Neutrophil (primary cell): ENCODE measurements at regions not wholly inside any gene's neighbourhood (a gene's known extent, or its start where the extent isn't known, plus 50 kb on each side); places are given as distances from the start of the nearest gene placed in this dataset.

Experiments
- H3K27ac ChIP-seq: fragments of 200-600 bp; sonication (generic); 2 replicates; pipeline ENCODE4 v1.5.1; 2016; ENCODE audit warnings: mild to moderate bottlenecking, moderate library complexity
- H3K27me3 ChIP-seq: fragments of 200-600 bp; sonication (generic); 2 replicates; pipeline ENCODE4 v1.6.0; 2016; ENCODE audit warnings: mild to moderate bottlenecking
- H3K36me3 ChIP-seq: fragments of 200-600 bp; sonication (generic); 2 replicates; pipeline ENCODE4 v1.5.1; 2017
- H3K4me1 ChIP-seq, 2 experiments: fragments of 200-600 bp in 1 of 2; sonication (generic) in 1 of 2; 1 replicate in 1 of 2; 2 replicates in 1 of 2; pipeline versions ENCODE4 v1.5.1 to v1.6.1; 2013 to 2016; ENCODE audit warnings: low read depth in 1 of 2, low read length in 1 of 2, mild to moderate bottlenecking in 1 of 2, moderate library complexity in 1 of 2; ENCODE audit not compliant: control insufficient read depth in 1 of 2, insufficient read depth in 1 of 2
- H3K4me3 ChIP-seq, 2 experiments: fragments of 200-600 bp in 1 of 2; sonication (generic) in 1 of 2; 1 replicate in 1 of 2; 2 replicates in 1 of 2; pipeline ENCODE4 v1.5.1; 2013 to 2016; ENCODE audit warnings: low read depth in 1 of 2, low read length in 1 of 2, mild to moderate bottlenecking in 1 of 2, moderate library complexity in 1 of 2
- H3K9me3 ChIP-seq: fragments of 200-600 bp; sonication (generic); 2 replicates; pipeline ENCODE4 v1.5.1; 2016
- CTCF ChIP-seq: fragments of 200-600 bp; sonication (generic); IDR thresholded peaks from 2 replicates; pipeline ENCODE4 v1.5.1; 2016; ENCODE audit warnings: antibody characterized with exemption

GRCh38 chr2:221145396-221145795 lies 426.7 kb downstream of the EPHA4 start:
- Histone ChIP-seq H3K27ac (no peak overlapping the region), H3K4me1 (no peaks in the 10 kb centered on the region), H3K27me3 (no peaks in the 10 kb centered on the region), H3K9me3 (no peaks in the 10 kb centered on the region), H3K4me3 (no peak overlapping the region), H3K36me3 (no peaks in the 10 kb centered on the region)
- no peak for TF ChIP-seq CTCF

GRCh38 chr2:221153226-221153625 lies 418.9 kb downstream of the EPHA4 start:
- H3K4me1 ChIP-seq, result no peaks in the 10 kb centered on the region
- H3K27ac ChIP-seq, result no peak overlapping the region
- no peaks in the 10 kb centered on the region for H3K36me3 ChIP-seq
- no peaks in the 10 kb centered on the region for H3K27me3 ChIP-seq
- TF ChIP-seq CTCF, result no peak
- no peaks in the 10 kb centered on the region for H3K9me3 ChIP-seq
- H3K4me3 ChIP-seq, result no peak overlapping the region

GRCh38 chr2:221154176-221154575 lies 417.9 kb downstream of the EPHA4 start:
- Histone ChIP-seq H3K4me3 (no peak overlapping the region), H3K27ac (no peak overlapping the region), H3K27me3 (no peaks in the 10 kb centered on the region), H3K4me1 (no peaks in the 10 kb centered on the region), H3K36me3 (no peaks in the 10 kb centered on the region), H3K9me3 (no peaks in the 10 kb centered on the region)
- no peak for TF ChIP-seq CTCF

- no peak overlapping the region for H3K4me3 ChIP-seq
- no peak overlapping the region for H3K27ac ChIP-seq
- TF ChIP-seq CTCF, result no peak
- H3K4me1 ChIP-seq, result no peaks in the 10 kb centered on the region
- no peaks in the 10 kb centered on the region for H3K9me3 ChIP-seq
- H3K36me3 ChIP-seq, result no peaks in the 10 kb centered on the region
- H3K27me3 ChIP-seq, result no peaks in the 10 kb centered on the region
Measured at GRCh38 chr2:221156062-221156734, 415.9 kb downstream of the EPHA4 start.

- H3K27ac ChIP-seq, result no peak overlapping the region
- H3K36me3 ChIP-seq, result no peaks in the 10 kb centered on the region
- H3K27me3 ChIP-seq, result no peaks in the 10 kb centered on the region
- H3K4me1 ChIP-seq, result no peaks in the 10 kb centered on the region
- no peak overlapping the region for H3K4me3 ChIP-seq
- TF ChIP-seq CTCF, result no peak
- H3K9me3 ChIP-seq, result no peaks in the 10 kb centered on the region
Measured at GRCh38 chr2:221161186-221161585, 410.9 kb downstream of the EPHA4 start.
